ENCODE measurements at regions not wholly inside any gene's neighbourhood (a gene's known extent, or its start where the extent isn't known, plus 50 kb on each side); places are given as distances from the start of the nearest gene placed in this dataset.

- Mint-ChIP-seq H3K4me3 (no peak overlapping the region), H3K36me3 (no peaks in the 10 kb centered on the region), H3K27ac (no peak overlapping the region), H3K9me3 (no peaks in the 10 kb centered on the region), H3K4me1 (no peaks in the 10 kb centered on the region), H3K27me3 (peaks cover 26% of the 10 kb centered on the region)
- no peak for ATAC-seq
Observed at GRCh38 chr1:8200317-8201115, 117.4 kb upstream of the SLC45A1 start.

GRCh38 chr1:8198522-8198921 is 119.4 kb upstream of the SLC45A1 start:
- Mint-ChIP-seq H3K9me3 (no peaks in the 10 kb centered on the region), H3K27ac (no peak overlapping the region), H3K27me3 (peaks cover 26% of the 10 kb centered on the region), H3K4me3 (no peak overlapping the region), H3K4me1 (no peaks in the 10 kb centered on the region), H3K36me3 (no peaks in the 10 kb centered on the region)
- ATAC-seq: no peak

GRCh38 chr1:8197493-8198282 is 120.2 kb upstream of the SLC45A1 start:
- Mint-ChIP-seq H3K27me3 (peaks cover 24% of the 10 kb centered on the region), H3K27ac (no peak overlapping the region), H3K4me3 (no peak overlapping the region), H3K36me3 (no peaks in the 10 kb centered on the region), H3K9me3 (no peaks in the 10 kb centered on the region), H3K4me1 (no peaks in the 10 kb centered on the region)
- no peak for ATAC-seq

- Mint-ChIP-seq H3K36me3 (no peaks in the 10 kb centered on the region), H3K9me3 (no peaks in the 10 kb centered on the region), H3K27ac (no peak overlapping the region), H3K4me3 (no peak overlapping the region), H3K4me1 (no peaks in the 10 kb centered on the region), H3K27me3 (peaks cover 18% of the 10 kb centered on the region)
- ATAC-seq: no peak
Observed at GRCh38 chr1:8194481-8195227, 123.3 kb upstream of the SLC45A1 start.

- H3K4me1 Mint-ChIP-seq: no peaks in the 10 kb centered on the region
- ATAC-seq: no peak
- no peaks in the 10 kb centered on the region for H3K36me3 Mint-ChIP-seq
- H3K9me3 Mint-ChIP-seq: no peaks in the 10 kb centered on the region
- H3K27ac Mint-ChIP-seq: no peak overlapping the region
- H3K4me3 Mint-ChIP-seq: no peak overlapping the region
- H3K27me3 Mint-ChIP-seq: peaks cover 14% of the 10 kb centered on the region
Observed at GRCh38 chr1:8193840-8194406, 124.0 kb upstream of the SLC45A1 start.

GRCh38 chr1:8191474-8191873 is 126.4 kb upstream of the SLC45A1 start:
- H3K36me3 Mint-ChIP-seq: no peaks in the 10 kb centered on the region
- no peak overlapping the region for H3K4me3 Mint-ChIP-seq
- no peak overlapping the region for H3K27ac Mint-ChIP-seq
- peaks cover 19% of the 10 kb centered on the region for H3K27me3 Mint-ChIP-seq
- H3K4me1 Mint-ChIP-seq: no peaks in the 10 kb centered on the region
- no peaks in the 10 kb centered on the region for H3K9me3 Mint-ChIP-seq
- no peak for ATAC-seq

GRCh38 chr1:8189931-8190483 is 127.9 kb upstream of the SLC45A1 start:
- Mint-ChIP-seq H3K4me3 (no peak overlapping the region), H3K27me3 (peaks cover 33% of the 10 kb centered on the region), H3K4me1 (no peaks in the 10 kb centered on the region), H3K36me3 (no peaks in the 10 kb centered on the region), H3K27ac (no peak overlapping the region), H3K9me3 (no peaks in the 10 kb centered on the region)
- no peak for ATAC-seq

- ATAC-seq: no peak
- no peak overlapping the region for H3K27ac Mint-ChIP-seq
- no peaks in the 10 kb centered on the region for H3K36me3 Mint-ChIP-seq
- peaks cover 34% of the 10 kb centered on the region for H3K27me3 Mint-ChIP-seq
- no peaks in the 10 kb centered on the region for H3K4me1 Mint-ChIP-seq
- no peak overlapping the region for H3K4me3 Mint-ChIP-seq
- H3K9me3 Mint-ChIP-seq: no peaks in the 10 kb centered on the region
Observed at GRCh38 chr1:8185400-8185799, 132.5 kb upstream of the SLC45A1 start.

- H3K27me3 Mint-ChIP-seq: peaks cover 34% of the 10 kb centered on the region
- ATAC-seq: no peak
- H3K36me3 Mint-ChIP-seq: no peaks in the 10 kb centered on the region
- no peak overlapping the region for H3K27ac Mint-ChIP-seq
- H3K9me3 Mint-ChIP-seq: peaks cover 5% of the 10 kb centered on the region
- H3K4me3 Mint-ChIP-seq: no peak overlapping the region
- no peaks in the 10 kb centered on the region for H3K4me1 Mint-ChIP-seq
Observed at GRCh38 chr1:8184301-8184700, 133.6 kb upstream of the SLC45A1 start.

GRCh38 chr1:8182034-8182761 is 135.7 kb upstream of the SLC45A1 start:
- H3K4me3 Mint-ChIP-seq: no peak overlapping the region
- H3K27me3 Mint-ChIP-seq: peaks cover 34% of the 10 kb centered on the region
- H3K27ac Mint-ChIP-seq: no peak overlapping the region
- no peaks in the 10 kb centered on the region for H3K4me1 Mint-ChIP-seq
- no peaks in the 10 kb centered on the region for H3K36me3 Mint-ChIP-seq
- peaks cover 14% of the 10 kb centered on the region for H3K9me3 Mint-ChIP-seq
- ATAC-seq: no peak

- Mint-ChIP-seq H3K4me3 (no peak overlapping the region), H3K27ac (no peak overlapping the region)
Observed at GRCh38 chr1:8179132-8179793, 138.7 kb upstream of the SLC45A1 start.

GRCh38 chr1:8176279-8176678 is 141.6 kb upstream of the SLC45A1 start:
- no peak for ATAC-seq
- peaks cover 14% of the 10 kb centered on the region for H3K9me3 Mint-ChIP-seq
- H3K4me1 Mint-ChIP-seq: no peaks in the 10 kb centered on the region

More at GRCh38 chr1:8179132-8179793, 138.7 kb upstream of the SLC45A1 start:
- Mint-ChIP-seq H3K4me1 (no peaks in the 10 kb centered on the region), H3K9me3 (peaks cover 14% of the 10 kb centered on the region), H3K36me3 (no peaks in the 10 kb centered on the region), H3K27me3 (peaks cover 8% of the 10 kb centered on the region)
- no peak for ATAC-seq

GRCh38 chr1:8174807-8175206 is 143.1 kb upstream of the SLC45A1 start:
- Mint-ChIP-seq H3K27ac (no peak overlapping the region), H3K27me3 (no peaks in the 10 kb centered on the region), H3K9me3 (peaks cover 12% of the 10 kb centered on the region)

More at GRCh38 chr1:8176279-8176678, 141.6 kb upstream of the SLC45A1 start:
- H3K27me3 Mint-ChIP-seq: no peaks in the 10 kb centered on the region
- no peak overlapping the region for H3K27ac Mint-ChIP-seq
- no peak overlapping the region for H3K4me3 Mint-ChIP-seq
- H3K36me3 Mint-ChIP-seq: no peaks in the 10 kb centered on the region

More at GRCh38 chr1:8174807-8175206, 143.1 kb upstream of the SLC45A1 start:
- Mint-ChIP-seq H3K36me3 (no peaks in the 10 kb centered on the region), H3K4me1 (peaks cover 5% of the 10 kb centered on the region), H3K4me3 (no peak overlapping the region)
- no peak for ATAC-seq

Measured in stimulated activated memory B cell treated with anti-CD40 and anti-IgM and Interleukin-4, amounts not matched to agents 10 μg/mL and 1 μg/mL and 100 μg/mL, for 72 hours (primary cell).